ENCODE measurements at regions not wholly inside any gene's neighbourhood (a gene's known extent, or its start where the extent isn't known, plus 50 kb on each side); places are given as distances from the start of the nearest gene placed in this dataset.
"Not testable (repeated sequence)": the region's sequence is repeated elsewhere in the genome, so short reads cannot be mapped to it uniquely, and the experiment has no call there.

DNA sequence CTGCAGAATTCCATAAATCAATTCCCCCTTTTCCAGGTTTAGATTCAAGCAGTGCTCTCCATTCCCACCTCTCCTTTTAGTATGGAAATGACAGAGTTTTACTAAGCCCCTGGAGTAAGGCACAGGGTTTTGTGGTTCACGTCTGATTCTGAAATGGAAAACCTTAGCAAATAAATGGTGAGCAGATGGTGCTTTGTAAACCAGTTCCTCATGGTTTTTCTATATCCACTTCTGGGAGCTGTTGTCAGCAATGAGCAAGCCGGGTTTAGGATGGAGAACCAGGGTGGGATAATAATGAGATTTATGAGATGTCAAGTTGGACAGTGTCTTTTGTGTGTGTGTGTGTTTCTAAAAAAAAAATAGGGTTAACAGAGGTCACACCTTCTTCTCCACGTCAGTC lies 113.8 kb upstream of the RBPJ start:
- TF ChIP-seq, protein P1, sequence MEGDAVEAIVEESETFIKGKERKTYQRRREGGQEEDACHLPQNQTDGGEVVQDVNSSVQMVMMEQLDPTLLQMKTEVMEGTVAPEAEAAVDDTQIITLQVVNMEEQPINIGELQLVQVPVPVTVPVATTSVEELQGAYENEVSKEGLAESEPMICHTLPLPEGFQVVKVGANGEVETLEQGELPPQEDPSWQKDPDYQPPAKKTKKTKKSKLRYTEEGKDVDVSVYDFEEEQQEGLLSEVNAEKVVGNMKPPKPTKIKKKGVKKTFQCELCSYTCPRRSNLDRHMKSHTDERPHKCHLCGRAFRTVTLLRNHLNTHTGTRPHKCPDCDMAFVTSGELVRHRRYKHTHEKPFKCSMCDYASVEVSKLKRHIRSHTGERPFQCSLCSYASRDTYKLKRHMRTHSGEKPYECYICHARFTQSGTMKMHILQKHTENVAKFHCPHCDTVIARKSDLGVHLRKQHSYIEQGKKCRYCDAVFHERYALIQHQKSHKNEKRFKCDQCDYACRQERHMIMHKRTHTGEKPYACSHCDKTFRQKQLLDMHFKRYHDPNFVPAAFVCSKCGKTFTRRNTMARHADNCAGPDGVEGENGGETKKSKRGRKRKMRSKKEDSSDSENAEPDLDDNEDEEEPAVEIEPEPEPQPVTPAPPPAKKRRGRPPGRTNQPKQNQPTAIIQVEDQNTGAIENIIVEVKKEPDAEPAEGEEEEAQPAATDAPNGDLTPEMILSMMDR (IDR thresholded peaks at IDR 0.05; ENCODE audit: insufficient read depth, low read depth, low read length, missing control alignments): no peak
- no peak overlapping the region for H3K4me3 ChIP-seq (ENCODE audit: low read length)
- DNase-seq (ENCODE audit: low read depth): no peak

DNA sequence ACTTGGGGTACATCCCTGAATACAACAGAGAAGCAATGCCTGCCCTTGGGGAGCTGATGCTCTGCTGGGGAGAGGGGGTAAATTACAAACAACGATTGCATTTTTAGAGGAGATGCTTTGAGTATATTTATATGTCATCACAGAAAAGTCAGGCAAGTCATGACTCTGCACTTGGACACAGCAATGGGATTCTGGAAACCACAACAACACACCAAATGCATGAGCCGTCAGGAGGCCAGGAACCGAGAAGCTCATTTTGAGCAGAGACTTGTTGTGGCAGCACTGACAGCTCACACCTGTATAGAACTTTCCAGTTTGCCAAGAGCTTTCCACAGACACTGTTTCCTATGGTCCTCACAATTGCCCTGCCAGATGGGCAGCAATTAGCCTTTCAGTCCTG lies 113.2 kb upstream of the RBPJ start:
- TF ChIP-seq, protein P1 (IDR thresholded peaks at IDR 0.05; ENCODE audit: insufficient read depth, low read depth, low read length, missing control alignments): no peak
- H3K4me3 ChIP-seq (ENCODE audit: low read length): no peak overlapping the region
- DNase-seq (ENCODE audit: low read depth): peak; percentile 29

DNA sequence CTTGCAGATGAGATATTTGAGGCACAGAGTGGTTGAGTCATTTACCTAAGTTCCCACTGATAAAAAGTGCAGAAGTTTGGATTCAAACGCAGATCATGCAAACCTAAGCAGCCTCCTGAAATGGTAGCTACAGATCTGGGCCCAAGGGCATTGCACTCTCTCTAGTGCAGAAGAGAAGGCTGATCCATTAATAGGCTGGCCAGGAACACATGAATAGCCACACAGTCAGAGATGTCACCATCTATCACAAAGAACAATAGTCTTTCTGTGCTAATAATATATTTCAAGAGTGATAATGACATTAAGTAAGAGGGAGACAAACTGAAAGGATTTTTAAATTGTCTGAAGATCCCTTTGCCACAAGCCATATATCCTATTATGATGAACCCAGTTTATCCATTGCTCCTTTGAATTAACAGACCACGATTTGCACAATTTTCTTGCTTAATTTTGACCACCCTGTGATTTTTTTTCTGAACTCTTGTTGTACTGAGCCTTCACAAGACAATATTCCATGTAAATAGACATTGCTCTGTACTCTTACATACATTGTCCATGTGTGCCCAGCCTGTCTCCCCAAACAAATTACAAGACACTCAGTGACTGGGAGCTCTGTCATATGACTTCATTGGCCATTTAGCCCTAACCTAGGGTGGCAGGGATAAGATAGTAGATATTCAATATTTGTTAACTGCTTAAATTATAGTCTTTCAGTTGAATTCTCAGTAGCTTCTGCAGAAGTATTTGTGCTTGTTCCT lies 112.4 kb upstream of the RBPJ start:
- DNase-seq (ENCODE audit: low read depth): no peak
- TF ChIP-seq, protein P1 (IDR thresholded peaks at IDR 0.05; ENCODE audit: insufficient read depth, low read depth, low read length, missing control alignments): no peak

DNA sequence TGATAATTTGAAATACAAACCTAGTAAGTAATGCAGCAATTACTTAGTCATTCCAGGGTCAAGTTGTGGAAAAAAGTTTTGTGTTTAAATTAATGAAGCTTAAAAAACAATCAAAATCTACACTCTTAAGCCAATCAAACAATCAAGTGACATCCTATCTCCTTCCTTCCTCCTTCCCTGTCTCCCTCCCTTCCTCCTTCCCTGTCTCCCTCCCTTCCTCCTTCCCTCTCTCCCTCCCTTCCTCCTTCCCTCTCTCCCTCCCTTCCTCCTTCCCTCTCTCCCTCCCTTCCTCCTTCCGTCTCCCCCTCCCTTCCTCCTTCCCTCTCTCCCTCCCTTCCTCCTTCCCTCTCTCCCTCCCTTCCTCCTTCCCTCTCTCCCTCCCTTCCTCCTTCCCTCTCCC lies 111.4 kb upstream of the RBPJ start:
- not testable (repeated sequence) for DNase-seq (ENCODE audit: low read depth); H3K4me3 ChIP-seq (ENCODE audit: low read length)

More for the DNA sequence above, 112.4 kb upstream of the RBPJ start:
- H3K4me3 ChIP-seq (ENCODE audit: low read length): no peak overlapping the region

DNA sequence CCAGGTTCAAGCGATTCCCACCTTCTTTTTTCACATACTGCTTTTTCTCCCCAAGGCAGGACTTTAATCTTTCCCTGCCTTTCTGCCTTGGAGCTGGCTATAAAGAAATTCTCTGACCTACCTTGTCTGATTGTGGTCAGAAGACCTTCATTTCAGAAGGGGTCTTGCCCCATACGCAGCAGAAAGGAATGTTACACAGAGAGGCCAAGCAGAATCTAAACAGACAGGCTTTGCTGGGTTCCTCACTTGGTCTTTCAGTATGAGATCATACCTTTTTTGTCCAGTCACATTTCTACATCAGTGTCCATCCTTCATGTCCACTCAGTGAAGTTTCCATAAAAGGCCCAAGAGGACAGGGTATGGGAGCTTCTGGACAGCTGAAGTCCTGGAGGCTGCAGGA lies 108.3 kb upstream of the RBPJ start:
- TF ChIP-seq, protein P1 (IDR thresholded peaks at IDR 0.05; ENCODE audit: insufficient read depth, low read depth, low read length, missing control alignments): no peak
- no peak for DNase-seq (ENCODE audit: low read depth)
- no peak overlapping the region for H3K4me3 ChIP-seq (ENCODE audit: low read length)

DNA sequence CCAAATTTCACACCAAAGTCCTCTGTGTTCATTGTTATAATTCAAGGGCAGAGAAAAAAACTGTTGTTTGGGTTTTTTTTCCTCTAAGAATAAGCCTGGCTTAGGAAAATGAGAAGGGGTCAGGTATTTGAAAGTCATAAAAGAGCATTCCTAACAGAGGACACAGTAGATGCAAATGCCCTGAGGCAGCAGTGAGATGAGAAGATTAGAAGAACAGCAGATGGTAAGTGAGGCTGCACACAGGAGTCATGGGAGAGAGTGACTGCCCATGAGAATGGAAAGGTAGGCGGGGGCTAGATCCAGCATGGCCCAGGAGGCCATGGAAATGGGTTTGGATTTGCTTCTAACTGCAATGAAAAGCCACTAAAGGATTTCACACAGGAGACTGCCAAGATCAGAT lies 107.5 kb upstream of the RBPJ start:
- TF ChIP-seq, protein P1 (IDR thresholded peaks at IDR 0.05; ENCODE audit: insufficient read depth, low read depth, low read length, missing control alignments): no peak
- no peak overlapping the region for H3K4me3 ChIP-seq (ENCODE audit: low read length)
- no peak for DNase-seq (ENCODE audit: low read depth)

DNA sequence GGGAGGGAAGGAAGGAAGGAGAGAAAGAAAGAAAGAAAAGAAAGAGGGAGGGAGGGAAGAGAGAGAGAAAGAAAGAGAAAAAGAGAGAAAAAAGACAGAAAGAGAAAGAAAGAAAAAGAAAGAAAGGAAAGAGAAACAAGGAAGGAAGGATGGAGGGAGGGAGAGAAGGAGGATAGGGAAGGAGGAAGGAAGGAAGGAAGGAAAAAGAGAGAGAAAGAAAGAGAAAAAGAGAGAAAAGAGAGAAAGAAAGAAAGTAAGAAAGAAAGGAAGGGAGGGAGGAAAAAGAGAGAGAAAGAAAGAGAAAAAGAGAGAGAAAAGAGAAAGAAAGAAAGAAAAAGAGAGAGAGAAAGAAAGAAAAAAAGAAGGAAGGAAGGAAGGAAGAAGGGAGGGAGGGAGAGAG lies 105.8 kb upstream of the RBPJ start:
- TF ChIP-seq, protein P1 (IDR thresholded peaks at IDR 0.05; ENCODE audit: insufficient read depth, low read depth, low read length, missing control alignments): no peak
- H3K4me3 ChIP-seq (ENCODE audit: low read length): no peak overlapping the region

More for the DNA sequence above, 105.8 kb upstream of the RBPJ start:
- DNase-seq (ENCODE audit: low read depth): no peak
